K562 (cell line): ENCODE measurements at regions not wholly inside any gene's neighbourhood (a gene's known extent, or its start where the extent isn't known, plus 50 kb on each side); places are given as distances from the start of the nearest gene placed in this dataset.

ENCODE experiments used
- ARID3A ChIP-seq: IDR thresholded peaks from 2 replicates; pipeline ENCODE4 v1.6.1; 2012; ENCODE audit warnings: low read depth, low read length, improper control_type of control experiment, borderline replicate concordance
- E2F3 ChIP-seq: fragments of 250-450 bp; sonication (Bioruptor Pico); IDR thresholded peaks from 2 replicates; pipeline ENCODE4 v1.4.0; 2020; ENCODE audit warnings: mild to moderate bottlenecking
- ESRRB ChIP-seq: fragments of 250-450 bp; sonication (Bioruptor Pico); IDR thresholded peaks from 2 replicates; pipeline ENCODE4 v1.5.0; 2020; ENCODE audit warnings: mild to moderate bottlenecking, moderate library complexity, borderline replicate concordance
- HEY1 ChIP-seq: fragments of 250-450 bp; sonication (Bioruptor Pico); IDR thresholded peaks from 2 replicates; pipeline ENCODE4 v1.5.0; 2020; ENCODE audit warnings: mild to moderate bottlenecking, moderate library complexity, borderline replicate concordance
- HMGN3 ChIP-seq: IDR thresholded peaks from 2 replicates; pipeline ENCODE4 v1.6.1; 2011; ENCODE audit warnings: borderline replicate concordance, low read depth, mild to moderate bottlenecking, mixed read lengths, low read length; ENCODE audit not compliant: insufficient read length; ENCODE audit errors: extremely low read depth
- MCM3 ChIP-seq: fragments of 450-650 bp; IDR thresholded peaks from 2 replicates; pipeline ENCODE4 v1.6.1; 2016
- NR2F6 ChIP-seq: fragments of 450-650 bp; formaldehyde crosslinking; IDR thresholded peaks from 2 replicates; pipeline ENCODE4 v1.4.0; 2020; ENCODE audit warnings: mild to moderate bottlenecking
- OTX1 ChIP-seq: fragments of 450-650 bp; formaldehyde crosslinking; IDR thresholded peaks from 2 replicates; pipeline ENCODE4 v1.4.0; 2022; ENCODE audit warnings: mild to moderate bottlenecking
- PRMT5 ChIP-seq: sonication (generic); formaldehyde crosslinking; IDR thresholded peaks from 2 replicates; pipeline ENCODE4 v1.5.0; 2020; ENCODE audit warnings: missing genetic modification reagents
- PTRF ChIP-seq: fragments of 450-650 bp; IDR thresholded peaks from 2 replicates; pipeline ENCODE4 v1.6.1; 2016; ENCODE audit warnings: mild to moderate bottlenecking, missing genetic modification characterization, missing compliant biosample characterization
- PTTG1 ChIP-seq: fragments of 450-650 bp; IDR thresholded peaks from 2 replicates; pipeline ENCODE4 v1.6.1; 2016; ENCODE audit warnings: low read depth, mild to moderate bottlenecking, missing genetic modification characterization, missing compliant biosample characterization
- RFX1 ChIP-seq: fragments of 450-650 bp; IDR thresholded peaks from 2 replicates; pipeline ENCODE4 v1.6.1; 2016; ENCODE audit warnings: mild to moderate bottlenecking, moderate library complexity
- SAP30 ChIP-seq: fragments of 200-600 bp; sonication (generic); IDR thresholded peaks from 2 replicates; pipeline ENCODE4 v1.6.1; 2012; ENCODE audit warnings: borderline replicate concordance, low read depth, mild to moderate bottlenecking, moderate library complexity, low read length, control low read depth, inconsistent platforms; ENCODE audit not compliant: insufficient read depth, poor library complexity, severe bottlenecking
- TAF15 ChIP-seq: fragments of 200-400 bp; formaldehyde crosslinking; IDR thresholded peaks from 2 replicates; pipeline ENCODE4 v1.6.1; 2017; ENCODE audit warnings: mild to moderate bottlenecking, low read depth, low read length, moderate library complexity
- TARDBP ChIP-seq: fragments of 450-650 bp; IDR thresholded peaks from 2 replicates; pipeline ENCODE4 v1.6.1; 2016
- TCF7L2 ChIP-seq: fragments of 150-350 bp; IDR thresholded peaks from 2 replicates; pipeline ENCODE4 v1.6.1; 2016; ENCODE audit warnings: low read depth, mild to moderate bottlenecking, low read length, moderate library complexity
- TF ChIP-seq, protein P1 (sequence below), 2 experiments: fragments of 450-650 bp in 1 of 2; sonication (generic) in 1 of 2; formaldehyde crosslinking in 1 of 2; IDR thresholded peaks; 2 replicates each; pipeline versions ENCODE4 v1.7.1 to v1.9.0; 2016 to 2022; ENCODE audit warnings: inconsistent platforms in 1 of 2, mild to moderate bottlenecking in 1 of 2, missing genetic modification reagents in 1 of 2
- TF ChIP-seq, protein P2 (sequence below): fragments of 450-650 bp; IDR thresholded peaks from 2 replicates; pipeline ENCODE4 v1.6.1; 2016; ENCODE audit warnings: missing biosample characterization, missing genetic modification characterization

- no peak for TF ChIP-seq SAP30
- TF ChIP-seq TAF15 = no peak
- TF ChIP-seq, protein P1, sequence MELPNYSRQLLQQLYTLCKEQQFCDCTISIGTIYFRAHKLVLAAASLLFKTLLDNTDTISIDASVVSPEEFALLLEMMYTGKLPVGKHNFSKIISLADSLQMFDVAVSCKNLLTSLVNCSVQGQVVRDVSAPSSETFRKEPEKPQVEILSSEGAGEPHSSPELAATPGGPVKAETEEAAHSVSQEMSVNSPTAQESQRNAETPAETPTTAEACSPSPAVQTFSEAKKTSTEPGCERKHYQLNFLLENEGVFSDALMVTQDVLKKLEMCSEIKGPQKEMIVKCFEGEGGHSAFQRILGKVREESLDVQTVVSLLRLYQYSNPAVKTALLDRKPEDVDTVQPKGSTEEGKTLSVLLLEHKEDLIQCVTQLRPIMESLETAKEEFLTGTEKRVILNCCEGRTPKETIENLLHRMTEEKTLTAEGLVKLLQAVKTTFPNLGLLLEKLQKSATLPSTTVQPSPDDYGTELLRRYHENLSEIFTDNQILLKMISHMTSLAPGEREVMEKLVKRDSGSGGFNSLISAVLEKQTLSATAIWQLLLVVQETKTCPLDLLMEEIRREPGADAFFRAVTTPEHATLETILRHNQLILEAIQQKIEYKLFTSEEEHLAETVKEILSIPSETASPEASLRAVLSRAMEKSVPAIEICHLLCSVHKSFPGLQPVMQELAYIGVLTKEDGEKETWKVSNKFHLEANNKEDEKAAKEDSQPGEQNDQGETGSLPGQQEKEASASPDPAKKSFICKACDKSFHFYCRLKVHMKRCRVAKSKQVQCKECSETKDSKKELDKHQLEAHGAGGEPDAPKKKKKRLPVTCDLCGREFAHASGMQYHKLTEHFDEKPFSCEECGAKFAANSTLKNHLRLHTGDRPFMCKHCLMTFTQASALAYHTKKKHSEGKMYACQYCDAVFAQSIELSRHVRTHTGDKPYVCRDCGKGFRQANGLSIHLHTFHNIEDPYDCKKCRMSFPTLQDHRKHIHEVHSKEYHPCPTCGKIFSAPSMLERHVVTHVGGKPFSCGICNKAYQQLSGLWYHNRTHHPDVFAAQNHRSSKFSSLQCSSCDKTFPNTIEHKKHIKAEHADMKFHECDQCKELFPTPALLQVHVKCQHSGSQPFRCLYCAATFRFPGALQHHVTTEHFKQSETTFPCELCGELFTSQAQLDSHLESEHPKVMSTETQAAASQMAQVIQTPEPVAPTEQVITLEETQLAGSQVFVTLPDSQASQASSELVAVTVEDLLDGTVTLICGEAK (IDR thresholded peaks at IDR 0.05) = no peak
- TF ChIP-seq, protein P1 (CRISPR knock-in tag; IDR thresholded peaks at IDR 0.05) = no peak
- TF ChIP-seq OTX1 (CRISPR knock-in tag) = no peak
- TF ChIP-seq NR2F6 = peak; percentile 88; the same call in 1 of the 2 replicates
- TF ChIP-seq PTRF = peak; percentile 98
- no peak for TF ChIP-seq MCM3
- no peak for TF ChIP-seq PRMT5 (CRISPR knock-in tag)
- no peak for TF ChIP-seq RFX1
- TF ChIP-seq TARDBP = no peak
- 0 out of 2 replicates have a peak, but pooled peaks have one; percentile 45 for TF ChIP-seq E2F3 (CRISPR knock-in tag)
- peak; percentile 94 for TF ChIP-seq PTTG1 (tag)
- no peak; the same call in 1 of the 2 replicates for TF ChIP-seq ARID3A
- TF ChIP-seq HEY1 (CRISPR knock-in tag) = no peak
- TF ChIP-seq HMGN3 = no peak
- TF ChIP-seq, protein P2, sequence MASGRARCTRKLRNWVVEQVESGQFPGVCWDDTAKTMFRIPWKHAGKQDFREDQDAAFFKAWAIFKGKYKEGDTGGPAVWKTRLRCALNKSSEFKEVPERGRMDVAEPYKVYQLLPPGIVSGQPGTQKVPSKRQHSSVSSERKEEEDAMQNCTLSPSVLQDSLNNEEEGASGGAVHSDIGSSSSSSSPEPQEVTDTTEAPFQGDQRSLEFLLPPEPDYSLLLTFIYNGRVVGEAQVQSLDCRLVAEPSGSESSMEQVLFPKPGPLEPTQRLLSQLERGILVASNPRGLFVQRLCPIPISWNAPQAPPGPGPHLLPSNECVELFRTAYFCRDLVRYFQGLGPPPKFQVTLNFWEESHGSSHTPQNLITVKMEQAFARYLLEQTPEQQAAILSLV (tag) = peak; percentile 92
- TF ChIP-seq ESRRB (CRISPR knock-in tag) = no peak
- no peak for TF ChIP-seq TCF7L2
Measured at GRCh38 chr6:16044211-16044643, 84.7 kb upstream of the MYLIP start (continued).
